Caco-2 (cell line): ENCODE measurements at regions not wholly inside any gene's neighbourhood (a gene's known extent, or its start where the extent isn't known, plus 50 kb on each side); places are given as distances from the start of the nearest gene placed in this dataset.

ENCODE experiments used
- BruUV-seq: library from RNA; stranded (reverse); fragments of 400-500 nt; replicated peaks from 2 replicates; lab custom pipeline; 2021; lab: Mats Ljungman, UMichigan
- CTCF ChIA-PET: fragments of 300-600 bp; sonication (Branson Sonifier 250); formaldehyde crosslinking; loops from one replicate; lab custom pipeline; 2022; ENCODE audit warnings: antibody characterized with exemption; lab: Charles Lee
- POLR2A ChIA-PET: fragments of 300-600 bp; sonication (Branson Sonifier 250); formaldehyde crosslinking; loops from one replicate; lab custom pipeline; 2022; ENCODE audit warnings: antibody characterized with exemption; lab: Charles Lee
- DNase-seq, 2 experiments: peaks; one replicate each; pipeline versions ENCODE4 v3.0.0 to v3.0.0-alpha.2; 2020 to 2022
- H3K27me3 ChIP-seq: replicated peaks from 2 replicates; pipeline ENCODE4 v1.6.0; 2011; ENCODE audit warnings: low read length; ENCODE audit not compliant: control insufficient read depth, insufficient read depth
- H3K36me3 ChIP-seq: 2 replicates; pipeline ENCODE4 v1.5.1; 2011; ENCODE audit warnings: low read length; ENCODE audit not compliant: control insufficient read depth, insufficient read depth
- H3K4me1 ChIP-seq: fragments of 250-450 bp; sonication (Bioruptor Pico); 2 replicates; pipeline ENCODE4 v1.5.1; 2020; ENCODE audit warnings: mild to moderate bottlenecking
- H3K4me3 ChIP-seq: 2 replicates; pipeline ENCODE4 v1.5.1; 2011; ENCODE audit warnings: low read depth, mild to moderate bottlenecking, control low read depth, low read length
- H3K9me3 ChIP-seq: fragments of 250-450 bp; sonication (Bioruptor Pico); 2 replicates; pipeline ENCODE4 v1.5.1; 2020; ENCODE audit warnings: mild to moderate bottlenecking, moderate library complexity
- H3K27ac Mint-ChIP-seq: one replicate; pipeline ENCODE4 v1.8.0; 2022; ENCODE audit warnings: mixed read lengths; ENCODE audit not compliant: unreplicated experiment
- H3K27me3 Mint-ChIP-seq: one replicate; pipeline ENCODE4 v1.8.0; 2022; ENCODE audit warnings: mixed read lengths; ENCODE audit not compliant: insufficient read depth, unreplicated experiment
- H3K36me3 Mint-ChIP-seq: one replicate; pipeline ENCODE4 v1.8.0; 2022; ENCODE audit warnings: mild to moderate bottlenecking, mixed read lengths; ENCODE audit not compliant: insufficient read depth, unreplicated experiment
- H3K4me1 Mint-ChIP-seq: one replicate; pipeline ENCODE4 v1.8.0; 2022; ENCODE audit warnings: low read depth, mixed read lengths; ENCODE audit not compliant: unreplicated experiment
- H3K4me3 Mint-ChIP-seq: one replicate; pipeline ENCODE4 v1.8.0; 2022; ENCODE audit warnings: mild to moderate bottlenecking, moderate library complexity, mixed read lengths; ENCODE audit not compliant: unreplicated experiment
- H3K9me3 Mint-ChIP-seq: one replicate; pipeline ENCODE4 v1.8.0; 2022; ENCODE audit warnings: mixed read lengths; ENCODE audit not compliant: unreplicated experiment
- CTCF ChIP-seq, 2 experiments: fragments of 200-600 bp in 1 of 2; IDR thresholded peaks; 1 replicate in 1 of 2; 2 replicates in 1 of 2; pipeline versions ENCODE4 v1.5.1 to v1.8.0; 2011 to 2022; ENCODE audit warnings: antibody characterized with exemption in 1 of 2, control low read depth in 1 of 2, inconsistent platforms in 1 of 2, low read depth in 1 of 2, low read length in 1 of 2, mild to moderate bottlenecking in 1 of 2, moderate library complexity in 1 of 2; ENCODE audit not compliant: insufficient read depth in 1 of 2, severe bottlenecking in 1 of 2, unreplicated experiment in 1 of 2
- intact Hi-C: fragments of 100-400 bp; cut with micrococcal nuclease; formaldehyde crosslinking; loops from one replicate; pipeline ENCODE4 v1.10.0; 2022; ENCODE audit not compliant: unreplicated experiment

GRCh38 chr5:2514484-2514883 lies 237.0 kb downstream of the IRX2 start:
- no peaks in the 10 kb centered on the region for H3K36me3 ChIP-seq
- POLR2A ChIA-PET = no interaction called here
- Mint-ChIP-seq H3K36me3 (no peaks in the 10 kb centered on the region), H3K27ac (no peak overlapping the region), H3K9me3 (no peaks in the 10 kb centered on the region), H3K27me3 (peaks cover 29% of the 10 kb centered on the region), H3K4me3 (no peak overlapping the region), H3K4me1 (no peaks in the 10 kb centered on the region)
- no TSS peak for BruUV-seq
- no peak overlapping the region for H3K4me3 ChIP-seq
- intact Hi-C loops = no loop called here
- H3K9me3 ChIP-seq = no peaks in the 10 kb centered on the region
- no peak for TF ChIP-seq CTCF (IDR thresholded peaks at IDR 0.05; ENCODE audit: insufficient read depth in 1 of 2, low read depth in 1 of 2, low read length in 1 of 2, severe bottlenecking in 1 of 2, unreplicated experiment in 1 of 2)
- DNase-seq = no peak
- H3K27me3 ChIP-seq = no peaks in the 10 kb centered on the region; the same call in 1 of the 2 replicates
- CTCF ChIA-PET = no interaction called here
- H3K4me1 ChIP-seq = no peaks in the 10 kb centered on the region

GRCh38 chr5:2511706-2512105 lies 239.8 kb downstream of the IRX2 start:
- Histone ChIP-seq H3K36me3 (no peaks in the 10 kb centered on the region), H3K4me3 (no peak overlapping the region), H3K27me3 (no peaks in the 10 kb centered on the region), H3K9me3 (no peaks in the 10 kb centered on the region), H3K4me1 (no peaks in the 10 kb centered on the region)
- H3K4me3 Mint-ChIP-seq = no peak overlapping the region
- intact Hi-C loops = no loop called here
- H3K27ac Mint-ChIP-seq = no peak overlapping the region
- H3K4me1 Mint-ChIP-seq = no peaks in the 10 kb centered on the region
- H3K27me3 Mint-ChIP-seq = peaks cover 26% of the 10 kb centered on the region
- no peak for TF ChIP-seq CTCF (IDR thresholded peaks at IDR 0.05; ENCODE audit: insufficient read depth in 1 of 2, low read depth in 1 of 2, low read length in 1 of 2, severe bottlenecking in 1 of 2, unreplicated experiment in 1 of 2)
- DNase-seq = no peak
- POLR2A ChIA-PET = no interaction called here
- CTCF ChIA-PET = no interaction called here
- H3K9me3 Mint-ChIP-seq = no peaks in the 10 kb centered on the region
- BruUV-seq = no TSS peak
- H3K36me3 Mint-ChIP-seq = no peaks in the 10 kb centered on the region

GRCh38 chr5:2511126-2511525 lies 240.4 kb downstream of the IRX2 start:
- no peaks in the 10 kb centered on the region for H3K36me3 ChIP-seq
- no peaks in the 10 kb centered on the region for H3K9me3 Mint-ChIP-seq
- intact Hi-C loops = no loop called here
- no peaks in the 10 kb centered on the region for H3K36me3 Mint-ChIP-seq
- no peaks in the 10 kb centered on the region for H3K4me1 ChIP-seq
- no peak overlapping the region for H3K4me3 ChIP-seq
- H3K27ac Mint-ChIP-seq = no peak overlapping the region
- no peak overlapping the region for H3K4me3 Mint-ChIP-seq
- POLR2A ChIA-PET = no interaction called here
- H3K9me3 ChIP-seq = no peaks in the 10 kb centered on the region
- no TSS peak for BruUV-seq
- TF ChIP-seq CTCF (IDR thresholded peaks at IDR 0.05; ENCODE audit: insufficient read depth in 1 of 2, low read depth in 1 of 2, low read length in 1 of 2, severe bottlenecking in 1 of 2, unreplicated experiment in 1 of 2) = no peak
- CTCF ChIA-PET = no interaction called here
- H3K4me1 Mint-ChIP-seq = no peaks in the 10 kb centered on the region
- H3K27me3 Mint-ChIP-seq = peaks cover 20% of the 10 kb centered on the region
- H3K27me3 ChIP-seq = no peaks in the 10 kb centered on the region
- no peak for DNase-seq
